ENCODE measurements at regions not wholly inside any gene's neighbourhood (a gene's known extent, or its start where the extent isn't known, plus 50 kb on each side); places are given as distances from the start of the nearest gene placed in this dataset.

DNA sequence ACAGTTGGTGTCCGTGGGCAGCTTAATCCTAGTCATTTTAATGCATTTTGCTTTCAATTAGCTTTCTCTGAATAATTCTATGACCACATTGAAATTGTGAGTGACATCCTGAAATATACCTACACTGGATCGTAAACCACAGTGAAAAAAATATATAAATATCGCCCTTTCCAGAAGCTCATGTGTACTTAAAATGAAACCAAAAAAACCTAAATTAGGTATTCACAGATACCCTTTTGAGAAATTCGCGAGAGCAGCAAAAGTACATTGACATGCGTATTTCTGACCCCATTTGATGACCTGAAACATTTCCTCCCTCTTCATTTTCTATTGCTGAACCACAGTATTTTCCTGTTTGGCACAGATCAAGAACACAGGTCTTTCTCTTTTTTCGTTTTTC is 253.8 kb downstream of the LTN1 start:
- BruUV-seq (replicated peaks): no TSS peak
- no peak for DNase-seq (ENCODE audit: low spot score)
- ChIA-PET POLR2A (ENCODE audit: low non-redundant PET) (no interaction called here), CTCF (no interaction called here)
- H3K9me3 ChIP-seq (ENCODE audit: low read depth, low read length, poor library complexity, severe bottlenecking): no peaks in the 10 kb centered on the region
- no peaks in the 10 kb centered on the region for H3K4me1 ChIP-seq (ENCODE audit: insufficient read depth, low read length, poor library complexity, severe bottlenecking)
- H3K36me3 ChIP-seq (ENCODE audit: insufficient read depth, low read length, poor library complexity, severe bottlenecking): no peaks in the 10 kb centered on the region
- H3K27me3 ChIP-seq (replicated peaks; ENCODE audit: insufficient read depth, low read depth, low read length, poor library complexity): no peaks in the 10 kb centered on the region
- intact Hi-C loops (cut with micrococcal nuclease; ENCODE audit: unreplicated experiment): no loop called here
- H3K27ac ChIP-seq (ENCODE audit: low read depth, low read length, poor library complexity, severe bottlenecking): no peak overlapping the region
- no peak for TF ChIP-seq EZH2 (IDR thresholded peaks at IDR 0.05; ENCODE audit: borderline replicate concordance, low read depth, low read length, poor library complexity, severe bottlenecking)
- TF ChIP-seq CTCF (conservative IDR thresholded peaks at IDR 0.05; ENCODE audit: low read depth, low read length): no peak
- H3K4me3 ChIP-seq (ENCODE audit: low read depth, low read length, poor library complexity, severe bottlenecking): no peak overlapping the region

DNA sequence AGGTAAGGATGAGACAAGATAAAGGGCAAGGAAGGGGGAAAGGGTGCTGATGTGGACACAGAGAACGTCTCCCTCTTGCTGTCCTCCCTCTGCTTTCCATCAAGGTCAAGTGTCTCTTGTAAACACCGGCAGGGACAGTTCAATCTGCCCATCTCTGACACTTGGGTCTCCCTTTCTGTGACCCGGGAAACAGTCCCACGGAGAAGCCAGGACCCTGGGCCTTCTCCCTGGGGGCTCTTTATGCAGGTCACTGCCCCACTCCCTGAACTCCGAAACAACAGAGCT is 254.3 kb downstream of the LTN1 start:
- no TSS peak for BruUV-seq (replicated peaks)
- CTCF ChIA-PET: no interaction called here

DNA sequence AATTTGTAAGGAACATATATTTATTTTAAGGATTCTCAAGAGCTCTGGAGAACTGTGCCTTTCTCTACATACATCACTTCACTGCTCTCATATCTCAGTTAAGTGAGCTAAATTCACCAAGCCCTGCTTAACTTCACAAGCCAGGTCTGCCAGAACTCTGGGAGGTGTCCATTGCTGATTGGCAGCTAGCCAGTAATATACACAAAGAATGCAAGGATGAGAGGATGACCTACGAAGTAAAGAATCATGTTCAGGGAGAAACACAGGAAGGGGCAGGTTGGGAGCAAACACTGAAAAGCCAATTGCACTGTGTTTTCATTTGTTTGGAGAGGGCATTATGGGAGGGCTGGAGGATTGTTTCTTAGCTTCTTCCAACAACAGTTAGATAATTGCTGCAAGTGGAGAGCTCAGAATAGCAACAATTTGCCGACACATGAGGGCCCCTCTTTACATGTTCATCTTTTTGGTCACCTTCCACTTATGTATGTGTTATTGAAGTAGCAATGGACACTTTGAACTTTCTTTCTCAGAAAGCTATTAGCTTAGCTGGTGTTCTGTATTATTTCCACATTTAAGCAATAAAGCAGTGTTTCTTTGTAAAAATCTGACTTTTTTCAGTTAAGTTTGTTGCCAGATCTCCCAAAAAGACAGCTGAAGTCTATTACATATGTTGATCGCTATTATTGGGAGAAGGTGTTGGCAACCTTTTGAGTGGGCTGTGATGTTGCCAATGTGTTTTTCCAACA is 254.8 kb downstream of the LTN1 start:
- POLR2A ChIA-PET (ENCODE audit: low non-redundant PET): no interaction called here
- Histone ChIP-seq H3K4me3 (ENCODE audit: low read depth, low read length, poor library complexity, severe bottlenecking) (no peak overlapping the region), H3K4me1 (ENCODE audit: insufficient read depth, low read length, poor library complexity, severe bottlenecking) (no peaks in the 10 kb centered on the region), H3K9me3 (ENCODE audit: low read depth, low read length, poor library complexity, severe bottlenecking) (no peaks in the 10 kb centered on the region), H3K27me3 (replicated peaks; ENCODE audit: insufficient read depth, low read depth, low read length, poor library complexity) (no peaks in the 10 kb centered on the region), H3K36me3 (ENCODE audit: insufficient read depth, low read length, poor library complexity, severe bottlenecking) (no peaks in the 10 kb centered on the region), H3K27ac (ENCODE audit: low read depth, low read length, poor library complexity, severe bottlenecking) (no peak overlapping the region)
- peak; percentile 6 for DNase-seq (ENCODE audit: low spot score)
- TF ChIP-seq CTCF (conservative IDR thresholded peaks at IDR 0.05; ENCODE audit: low read depth, low read length) (no peak), EZH2 (IDR thresholded peaks at IDR 0.05; ENCODE audit: borderline replicate concordance, low read depth, low read length, poor library complexity, severe bottlenecking) (no peak)
- no TSS peak for BruUV-seq (replicated peaks)
- intact Hi-C loops (cut with micrococcal nuclease; ENCODE audit: unreplicated experiment): no loop called here
- CTCF ChIA-PET: interaction anchor here (0.6 kb wide), 1 partner anchor 8 kb away, joined by 3 read pairs; no protein-coding TSS in a partner anchor

More for the DNA sequence above, 254.3 kb downstream of the LTN1 start:
- Histone ChIP-seq H3K27me3 (replicated peaks; ENCODE audit: insufficient read depth, low read depth, low read length, poor library complexity) (no peaks in the 10 kb centered on the region), H3K9me3 (ENCODE audit: low read depth, low read length, poor library complexity, severe bottlenecking) (no peaks in the 10 kb centered on the region), H3K4me1 (ENCODE audit: insufficient read depth, low read length, poor library complexity, severe bottlenecking) (no peaks in the 10 kb centered on the region), H3K36me3 (ENCODE audit: insufficient read depth, low read length, poor library complexity, severe bottlenecking) (no peaks in the 10 kb centered on the region), H3K27ac (ENCODE audit: low read depth, low read length, poor library complexity, severe bottlenecking) (no peak overlapping the region), H3K4me3 (ENCODE audit: low read depth, low read length, poor library complexity, severe bottlenecking) (no peak overlapping the region)
- TF ChIP-seq EZH2 (IDR thresholded peaks at IDR 0.05; ENCODE audit: borderline replicate concordance, low read depth, low read length, poor library complexity, severe bottlenecking): no peak
- TF ChIP-seq CTCF (conservative IDR thresholded peaks at IDR 0.05; ENCODE audit: low read depth, low read length): no peak
- intact Hi-C loops (cut with micrococcal nuclease; ENCODE audit: unreplicated experiment): no loop called here
- POLR2A ChIA-PET (ENCODE audit: low non-redundant PET): no interaction called here
- no peak for DNase-seq (ENCODE audit: low spot score)

Measured in A673 (cell line).